ENCODE measurements at regions not wholly inside any gene's neighbourhood (a gene's known extent, or its start where the extent isn't known, plus 50 kb on each side); places are given as distances from the start of the nearest gene placed in this dataset.
"Not testable (repeated sequence)": the region's sequence is repeated elsewhere in the genome, so short reads cannot be mapped to it uniquely, and the experiment has no call there.

DNA sequence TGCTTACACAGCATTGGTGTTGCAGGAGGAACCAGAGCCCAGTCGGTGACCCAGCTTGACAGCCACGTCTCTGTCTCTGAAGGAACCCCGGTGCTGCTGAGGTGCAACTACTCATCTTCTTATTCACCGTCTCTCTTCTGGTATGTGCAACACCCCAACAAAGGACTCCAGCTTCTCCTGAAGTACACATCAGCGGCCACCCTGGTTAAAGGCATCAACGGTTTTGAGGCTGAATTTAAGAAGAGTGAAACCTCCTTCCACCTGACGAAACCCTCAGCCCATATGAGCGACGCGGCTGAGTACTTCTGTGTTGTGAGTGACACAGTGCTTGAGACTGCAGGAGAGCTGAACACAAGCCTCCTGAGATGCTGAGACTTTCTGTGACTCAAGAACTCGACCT is 173.3 kb upstream of the OR4E1 start:
- not testable (repeated sequence) for DNase-seq (ENCODE audit: low read depth in 2 of 2)

GRCh38 chr14:21846227-21846885 is 172.7 kb upstream of the OR4E1 start:
- DNase-seq (ENCODE audit: low read depth in 2 of 2), result peak; percentile 37 to 40

- DNase-seq (ENCODE audit: low read depth in 2 of 2), result no peak
Observed at GRCh38 chr14:21840765-21841164, 167.1 kb upstream of the OR4E1 start.

DNA sequence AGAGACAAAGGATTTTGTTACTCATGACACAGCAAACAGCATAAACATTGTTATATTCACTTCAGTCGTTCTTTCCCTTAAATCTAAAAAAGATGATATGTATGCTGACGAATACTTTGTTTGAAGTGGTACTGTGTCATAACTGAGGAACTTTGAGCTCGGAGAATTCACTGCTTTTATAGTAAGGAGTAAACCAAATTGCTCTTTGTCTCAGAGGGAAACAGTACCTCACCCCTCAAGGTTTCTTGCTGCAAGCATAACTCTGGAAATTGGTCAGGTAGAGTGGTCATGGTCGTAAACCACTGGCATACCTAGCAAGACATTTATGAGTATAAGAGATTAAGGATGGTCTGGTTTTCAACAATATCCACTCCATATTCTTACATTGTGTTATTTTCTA is 160.2 kb upstream of the OR4E1 start:
- no peak for DNase-seq (ENCODE audit: low read depth in 2 of 2)

GRCh38 chr14:21825845-21826244 is 152.2 kb upstream of the OR4E1 start:
- no peak for DNase-seq (ENCODE audit: low read depth in 2 of 2)

DNA sequence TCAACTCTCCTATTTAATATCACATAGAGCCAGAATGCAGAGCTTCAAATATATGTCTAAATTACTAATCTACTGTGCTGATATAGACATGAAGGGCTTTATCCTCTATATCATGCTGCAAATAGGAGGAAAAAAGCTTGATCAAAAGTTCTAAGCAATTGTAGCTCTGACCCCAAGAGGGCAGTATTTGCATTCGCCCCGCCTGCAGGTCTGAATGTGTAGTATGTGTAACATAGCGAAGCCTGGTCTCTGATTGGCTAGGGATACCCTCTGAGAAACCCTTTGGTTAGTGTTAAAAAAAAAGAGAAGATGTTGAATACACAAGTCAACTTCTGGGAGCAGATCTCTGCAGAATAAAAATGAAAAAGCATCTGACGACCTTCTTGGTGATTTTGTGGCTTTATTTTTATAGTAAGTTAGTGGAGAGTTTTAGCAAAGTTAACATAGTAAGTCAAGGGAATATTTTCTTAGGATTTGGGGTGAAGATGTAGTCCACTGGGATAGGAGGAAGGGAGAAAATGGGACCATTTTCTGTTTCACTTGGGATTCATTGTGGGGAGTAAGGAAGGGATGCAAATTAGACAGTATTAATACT is 151.6 kb upstream of the OR4E1 start:
- DNase-seq (ENCODE audit: low read depth in 2 of 2), result no peak

DNA sequence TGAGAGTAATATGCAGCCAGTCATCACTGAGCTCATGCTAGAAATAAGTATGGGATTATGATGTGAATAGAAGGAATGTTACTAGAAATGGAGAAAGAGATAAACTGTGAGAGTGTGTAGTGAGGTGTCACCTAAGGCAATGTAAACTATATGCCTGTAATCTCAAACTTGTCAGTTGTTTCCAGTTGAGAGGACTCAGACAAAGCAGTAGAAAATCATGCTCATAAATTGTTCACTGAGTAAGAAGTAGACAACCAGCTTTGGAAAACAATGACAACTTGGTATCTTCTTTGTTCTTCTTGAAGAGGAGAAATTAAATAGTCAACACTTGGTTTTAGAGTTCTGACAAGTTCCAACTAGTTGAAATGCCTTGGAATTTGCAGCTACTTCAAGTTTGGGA is 148.5 kb upstream of the OR4E1 start:
- no peak for DNase-seq (ENCODE audit: low read depth in 2 of 2)

GRCh38 chr14:21820631-21821030 is 147.0 kb upstream of the OR4E1 start:
- no peak for DNase-seq (ENCODE audit: low read depth in 2 of 2)

DNA sequence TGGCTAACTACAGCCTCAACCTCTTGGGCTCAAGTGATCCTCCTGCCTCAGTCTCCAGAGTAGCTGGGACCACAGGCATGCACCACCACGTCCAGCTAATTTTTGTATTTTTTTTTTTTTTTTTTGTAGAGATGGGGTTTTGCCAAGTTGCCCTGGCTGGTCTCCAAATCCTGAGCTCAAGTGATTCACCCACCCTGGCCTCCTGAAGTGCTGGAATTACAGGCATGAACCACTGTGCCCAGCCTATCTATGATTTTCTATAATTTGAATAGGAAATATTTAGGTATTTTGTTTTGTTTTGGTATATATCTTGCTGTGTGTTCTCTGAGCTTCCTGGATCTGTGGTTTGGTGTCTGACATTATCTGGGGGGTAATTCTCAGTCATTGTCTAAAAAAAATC is 146.3 kb upstream of the OR4E1 start:
- DNase-seq (ENCODE audit: low read depth in 2 of 2), result not testable (repeated sequence)

DNA sequence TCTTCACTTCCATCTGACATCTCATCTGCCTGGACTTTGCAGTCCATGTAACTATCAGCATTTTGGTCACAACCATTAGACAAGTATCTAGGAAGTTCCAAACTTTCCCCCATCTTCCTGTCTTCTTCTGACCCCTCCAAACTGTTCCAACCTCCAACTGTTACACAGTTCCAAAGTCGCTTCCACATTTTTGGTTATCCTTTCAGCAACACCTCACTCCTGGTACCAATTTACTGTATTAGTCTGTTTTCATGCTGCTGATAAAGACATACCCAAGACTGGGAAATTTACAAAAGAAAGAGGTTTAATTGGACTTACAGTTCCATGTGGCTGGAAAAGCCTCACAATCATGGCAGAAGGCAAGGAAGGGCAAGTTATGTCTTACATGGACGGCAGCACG is 143.4 kb upstream of the OR4E1 start:
- not testable (repeated sequence) for DNase-seq (ENCODE audit: low read depth in 2 of 2)

DNA sequence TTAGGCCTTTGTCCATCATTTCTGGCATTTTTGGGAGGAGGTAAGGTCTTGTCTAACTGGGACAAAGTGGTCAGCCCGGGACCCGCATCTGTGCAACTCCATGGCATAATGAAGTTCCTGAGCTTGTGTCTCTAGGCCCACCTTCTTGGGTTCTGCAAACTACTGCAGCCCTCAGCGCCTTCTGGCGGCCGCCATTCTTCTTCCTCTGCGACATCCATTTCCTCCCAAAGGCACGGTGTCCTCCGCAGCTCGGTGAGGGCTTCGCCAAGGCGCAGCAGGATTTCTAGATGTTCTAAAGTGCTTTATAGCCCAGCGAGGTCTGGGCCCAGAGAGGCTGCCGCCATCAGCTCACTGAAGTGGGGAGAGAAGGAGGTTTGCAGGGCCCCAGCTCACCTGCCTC is 134.4 kb upstream of the OR4E1 start:
- no peak for DNase-seq (ENCODE audit: low read depth in 2 of 2)

- DNase-seq (ENCODE audit: low read depth in 2 of 2), result no peak
Observed at GRCh38 chr14:21804981-21805380, 131.4 kb upstream of the OR4E1 start.

- no peak for DNase-seq (ENCODE audit: low read depth in 2 of 2)
Observed at GRCh38 chr14:21802441-21802840, 128.8 kb upstream of the OR4E1 start.

DNA sequence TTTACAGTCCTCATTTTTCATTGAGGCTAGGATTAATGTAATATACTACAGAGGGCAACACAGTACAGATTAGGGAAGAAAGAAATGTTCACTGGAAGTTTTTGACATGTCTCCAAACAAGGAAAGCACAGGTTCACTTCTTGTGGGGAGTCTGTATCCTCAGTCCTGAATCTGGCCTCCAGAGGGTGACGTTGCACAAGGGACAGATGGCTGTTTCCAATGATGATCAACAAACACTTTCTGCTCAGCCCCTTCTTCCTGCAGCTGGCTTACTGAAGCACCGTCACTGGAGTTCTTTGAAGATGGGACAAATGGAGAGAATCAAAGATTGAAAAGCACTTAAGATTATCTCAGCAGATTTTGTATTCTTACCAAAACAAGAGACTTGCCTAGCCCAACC is 123.3 kb upstream of the OR4E1 start:
- no peak for DNase-seq (ENCODE audit: low read depth in 2 of 2)

DNA sequence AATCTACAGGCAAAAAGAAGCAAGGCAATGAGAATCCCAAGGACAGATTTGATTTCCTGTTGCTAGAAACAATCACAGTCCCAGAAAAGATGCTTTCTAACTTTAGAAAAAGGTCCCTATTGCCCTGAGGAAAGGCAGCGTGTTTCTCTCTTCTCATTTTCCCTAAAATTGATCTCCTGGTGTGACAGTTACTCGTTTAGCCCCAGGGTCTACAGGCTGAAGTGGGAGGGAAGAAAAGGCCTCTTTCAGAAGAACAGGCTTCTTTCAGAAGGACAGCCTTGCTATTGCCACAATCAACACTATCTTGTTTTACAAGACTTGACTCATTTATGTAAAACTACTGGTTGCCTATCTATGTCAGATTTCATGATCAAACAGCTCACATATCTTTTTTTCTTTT is 121.8 kb upstream of the OR4E1 start:
- DNase-seq (ENCODE audit: low read depth in 2 of 2), result no peak

- DNase-seq (ENCODE audit: low read depth in 2 of 2), result no peak
Observed at GRCh38 chr14:21791749-21792148, 118.1 kb upstream of the OR4E1 start.

GRCh38 chr14:21788687-21789086 is 115.1 kb upstream of the OR4E1 start:
- DNase-seq (ENCODE audit: low read depth in 2 of 2), result not testable (repeated sequence)

GRCh38 chr14:21787242-21787641 is 113.6 kb upstream of the OR4E1 start:
- DNase-seq (ENCODE audit: low read depth in 2 of 2), result not testable (repeated sequence)

GRCh38 chr14:21781543-21781942 is 107.9 kb upstream of the OR4E1 start:
- no peak for DNase-seq (ENCODE audit: low read depth in 2 of 2)

DNA sequence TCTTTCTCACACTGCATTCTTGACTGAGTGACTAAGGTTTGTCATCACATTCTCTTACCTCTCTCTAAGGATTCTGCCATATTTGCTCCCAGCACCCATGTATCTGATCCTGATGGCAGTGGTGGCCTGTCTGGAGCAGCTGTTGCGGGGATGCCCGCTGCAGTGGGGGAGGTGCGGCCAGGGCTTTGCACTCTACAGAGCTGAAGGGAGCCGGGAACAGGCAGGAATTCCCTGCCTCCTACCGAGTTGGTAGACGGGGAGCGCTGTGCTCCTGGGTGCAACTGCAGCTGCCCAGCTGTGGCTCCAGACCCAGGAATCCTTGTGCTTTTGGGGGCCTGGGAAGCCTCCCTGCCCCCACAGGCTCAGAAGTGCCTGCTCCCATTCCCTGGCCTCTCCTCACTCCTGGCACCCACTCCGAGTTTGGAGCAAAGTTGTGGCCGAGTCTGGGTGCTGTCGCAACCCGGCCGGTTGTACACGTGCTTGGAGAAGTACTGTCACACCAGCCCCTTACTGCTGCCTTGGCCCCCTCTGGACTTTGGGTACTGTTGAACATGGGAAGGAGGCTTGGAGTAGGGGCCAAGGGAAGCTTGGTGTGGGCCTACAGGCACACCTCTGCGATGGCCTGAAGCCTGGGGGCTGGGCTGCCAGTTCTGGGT is 106.9 kb upstream of the OR4E1 start:
- no peak for DNase-seq (ENCODE audit: low read depth in 2 of 2)

DNA sequence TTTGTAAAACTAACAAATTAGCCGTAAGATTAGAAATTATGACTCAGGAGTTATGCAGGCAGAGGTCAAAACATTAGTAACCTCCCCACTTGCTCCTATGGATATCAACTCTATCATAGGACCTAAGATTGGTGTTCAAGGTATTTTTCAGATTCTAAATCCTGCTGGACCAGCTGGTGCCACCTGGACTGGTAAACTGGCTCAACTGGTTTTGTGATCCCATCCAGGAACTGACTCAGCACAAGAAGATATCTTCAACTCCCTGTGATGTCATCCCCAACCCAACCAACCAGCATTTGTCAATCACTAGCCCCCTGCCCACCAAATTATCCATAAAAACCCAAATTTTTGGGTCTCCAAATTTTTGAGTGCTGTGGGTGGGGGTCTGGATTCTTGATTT is 98.1 kb upstream of the OR4E1 start:
- no peak for DNase-seq (ENCODE audit: low read depth in 2 of 2)

DNA sequence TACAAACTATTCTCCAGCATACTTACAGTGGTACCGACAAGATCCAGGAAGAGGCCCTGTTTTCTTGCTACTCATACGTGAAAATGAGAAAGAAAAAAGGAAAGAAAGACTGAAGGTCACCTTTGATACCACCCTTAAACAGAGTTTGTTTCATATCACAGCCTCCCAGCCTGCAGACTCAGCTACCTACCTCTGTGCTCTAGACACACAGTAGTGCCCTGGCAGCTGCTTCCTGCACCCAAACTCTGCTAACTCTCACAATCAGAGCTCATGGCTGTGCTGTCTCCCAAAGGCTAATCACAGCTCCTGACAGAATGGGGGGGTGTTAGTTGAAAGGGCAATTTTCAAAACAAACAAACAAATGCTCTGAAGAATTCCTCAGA is 95.2 kb upstream of the OR4E1 start:
- no peak for DNase-seq (ENCODE audit: low read depth in 2 of 2)

GRCh38 chr14:21768116-21768874 is 94.7 kb upstream of the OR4E1 start:
- DNase-seq (ENCODE audit: low read depth in 2 of 2), result no peak

Data from stimulated activated CD8-positive, alpha-beta memory T cell treated with anti-CD3 and anti-CD28 coated beads, Interleukin-15, amount 100 ng/mL, for 4 hours (primary cell).